Loucy (cell line): ENCODE measurements at regions not wholly inside any gene's neighbourhood (a gene's known extent, or its start where the extent isn't known, plus 50 kb on each side); places are given as distances from the start of the nearest gene placed in this dataset.

Source experiments
- H2AFZ ChIP-seq: fragments of 200-600 bp; sonication (generic); 2 replicates; pipeline ENCODE4 v1.6.0; 2016; ENCODE audit warnings: antibody characterized with exemption, mild to moderate bottlenecking, low read length, moderate library complexity
- H3F3A ChIP-seq: fragments of 200-600 bp; 2 replicates; pipeline ENCODE4 v1.6.0; 2016; ENCODE audit warnings: antibody characterized with exemption, low read depth, mild to moderate bottlenecking
- H3K27me3 ChIP-seq: fragments of 200-600 bp; sonication (generic); 2 replicates; pipeline ENCODE4 v1.6.1; 2014; ENCODE audit warnings: low read length, mild to moderate bottlenecking; ENCODE audit not compliant: insufficient read depth, poor library complexity, severe bottlenecking
- H3K36me3 ChIP-seq: fragments of 200-600 bp; sonication (generic); 2 replicates; pipeline ENCODE4 v1.6.1; 2016; ENCODE audit warnings: low read length; ENCODE audit not compliant: insufficient read depth
- H3K4me1 ChIP-seq: fragments of 200-600 bp; sonication (generic); 2 replicates; pipeline ENCODE4 v1.5.1; 2014; ENCODE audit warnings: low read length, mild to moderate bottlenecking; ENCODE audit not compliant: insufficient read depth, poor library complexity, severe bottlenecking
- H3K4me2 ChIP-seq: fragments of 200-600 bp; sonication (generic); 2 replicates; pipeline ENCODE4 v1.6.0; 2014; ENCODE audit warnings: antibody characterized with exemption, low read length, low read depth, mild to moderate bottlenecking; ENCODE audit not compliant: poor library complexity, severe bottlenecking
- H3K4me3 ChIP-seq: fragments of 200-600 bp; sonication (generic); 2 replicates; pipeline ENCODE4 v1.5.1; 2014; ENCODE audit warnings: low read length, mild to moderate bottlenecking, mixed read lengths; ENCODE audit not compliant: poor library complexity, severe bottlenecking
- H3K79me2 ChIP-seq: fragments of 200-600 bp; sonication (generic); 2 replicates; pipeline ENCODE4 v1.6.1; 2014; ENCODE audit warnings: low read length; ENCODE audit not compliant: insufficient read depth
- H3K9ac ChIP-seq: fragments of 200-600 bp; sonication (generic); 2 replicates; pipeline ENCODE4 v1.6.0; 2014; ENCODE audit warnings: mild to moderate bottlenecking, low read depth, low read length, moderate library complexity; ENCODE audit not compliant: poor library complexity, severe bottlenecking
- H3K9me2 ChIP-seq: fragments of 200-600 bp; sonication (generic); replicated peaks from 2 replicates; pipeline ENCODE4 v1.6.1; 2016; ENCODE audit warnings: low read depth, low read length, mixed read lengths
- H3K9me3 ChIP-seq: fragments of 200-600 bp; sonication (generic); 2 replicates; pipeline ENCODE4 v1.6.1; 2014; ENCODE audit warnings: mild to moderate bottlenecking, antibody characterized with exemption, low read length, low read depth; ENCODE audit not compliant: insufficient read depth
- H4K20me1 ChIP-seq: fragments of 200-600 bp; sonication (generic); 2 replicates; pipeline ENCODE4 v1.6.0; 2014; ENCODE audit warnings: antibody characterized with exemption, low read length, mild to moderate bottlenecking; ENCODE audit not compliant: insufficient read depth, poor library complexity, severe bottlenecking
- EZH2phosphoT487 ChIP-seq: fragments of 200-600 bp; IDR thresholded peaks from 2 replicates; pipeline ENCODE4 v1.6.1; 2018; ENCODE audit warnings: antibody characterized with exemption, mild to moderate bottlenecking, moderate library complexity, borderline replicate concordance
- TF ChIP-seq, protein P1 (sequence below): fragments of 200-600 bp; sonication (generic); conservative IDR thresholded peaks from 2 replicates; pipeline ENCODE4 v1.5.1; 2014; ENCODE audit warnings: mild to moderate bottlenecking, antibody characterized with exemption, low read length

DNA sequence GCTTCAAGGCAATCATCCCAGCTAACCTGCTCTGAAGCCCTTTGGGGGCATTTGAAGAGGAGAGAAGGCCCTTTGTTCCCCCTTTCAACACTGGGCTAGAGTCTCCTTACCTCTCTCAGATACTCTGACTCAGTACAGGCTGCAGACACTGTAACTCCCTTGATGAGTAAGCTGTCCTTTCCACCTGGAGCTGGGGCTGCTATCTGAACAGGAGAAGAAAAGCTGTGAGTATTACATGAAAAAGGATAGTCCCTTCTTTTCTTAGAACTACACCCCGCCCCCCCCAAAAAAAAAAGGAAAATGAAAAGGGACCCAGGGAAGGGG is 186.6 kb upstream of the PLEKHG7 start:
- no peaks in the 10 kb centered on the region for H3K79me2 ChIP-seq
- H3K9me3 ChIP-seq = no peaks in the 10 kb centered on the region; the same call in 1 of the 2 replicates
- no peak overlapping the region for H2AFZ ChIP-seq
- H3K27me3 ChIP-seq = no peaks in the 10 kb centered on the region
- no peaks in the 10 kb centered on the region for H4K20me1 ChIP-seq
- TF ChIP-seq EZH2phosphoT487 = no peak
- TF ChIP-seq, protein P1, sequence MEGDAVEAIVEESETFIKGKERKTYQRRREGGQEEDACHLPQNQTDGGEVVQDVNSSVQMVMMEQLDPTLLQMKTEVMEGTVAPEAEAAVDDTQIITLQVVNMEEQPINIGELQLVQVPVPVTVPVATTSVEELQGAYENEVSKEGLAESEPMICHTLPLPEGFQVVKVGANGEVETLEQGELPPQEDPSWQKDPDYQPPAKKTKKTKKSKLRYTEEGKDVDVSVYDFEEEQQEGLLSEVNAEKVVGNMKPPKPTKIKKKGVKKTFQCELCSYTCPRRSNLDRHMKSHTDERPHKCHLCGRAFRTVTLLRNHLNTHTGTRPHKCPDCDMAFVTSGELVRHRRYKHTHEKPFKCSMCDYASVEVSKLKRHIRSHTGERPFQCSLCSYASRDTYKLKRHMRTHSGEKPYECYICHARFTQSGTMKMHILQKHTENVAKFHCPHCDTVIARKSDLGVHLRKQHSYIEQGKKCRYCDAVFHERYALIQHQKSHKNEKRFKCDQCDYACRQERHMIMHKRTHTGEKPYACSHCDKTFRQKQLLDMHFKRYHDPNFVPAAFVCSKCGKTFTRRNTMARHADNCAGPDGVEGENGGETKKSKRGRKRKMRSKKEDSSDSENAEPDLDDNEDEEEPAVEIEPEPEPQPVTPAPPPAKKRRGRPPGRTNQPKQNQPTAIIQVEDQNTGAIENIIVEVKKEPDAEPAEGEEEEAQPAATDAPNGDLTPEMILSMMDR = no peak
- H3K4me2 ChIP-seq = no peak overlapping the region
- no peak overlapping the region for H3K4me3 ChIP-seq
- no peak overlapping the region for H3K9ac ChIP-seq
- H3F3A ChIP-seq = no peaks in the 10 kb centered on the region
- no peaks in the 10 kb centered on the region for H3K9me2 ChIP-seq
- no peaks in the 10 kb centered on the region for H3K36me3 ChIP-seq
- no peaks in the 10 kb centered on the region for H3K4me1 ChIP-seq

DNA sequence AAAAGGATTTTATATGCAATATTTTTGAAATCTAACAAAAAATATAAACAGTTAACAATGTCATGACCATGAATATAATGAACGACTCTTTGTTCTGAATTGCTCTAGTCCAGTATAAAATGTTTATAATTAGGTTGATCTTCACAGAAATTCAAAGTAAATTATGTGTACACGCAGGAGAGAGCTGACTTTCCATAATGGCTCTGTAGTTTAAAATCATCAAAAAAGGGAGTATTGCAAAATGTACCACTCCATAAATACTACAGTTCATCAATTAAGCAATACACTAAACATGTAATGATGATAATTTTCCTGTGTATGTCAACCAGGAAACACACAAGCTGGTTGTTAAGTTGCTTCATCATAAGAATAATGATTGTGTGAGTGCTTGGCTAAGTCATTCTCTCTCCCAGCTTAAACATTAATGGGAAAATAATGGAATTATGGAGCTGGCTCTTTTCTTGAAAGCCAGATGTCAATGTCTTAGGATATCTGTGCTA is 189.5 kb upstream of the PLEKHG7 start:
- Histone ChIP-seq H3K4me1 (no peaks in the 10 kb centered on the region), H3K4me3 (no peak overlapping the region), H3K79me2 (no peaks in the 10 kb centered on the region), H3K27me3 (no peaks in the 10 kb centered on the region), H3K4me2 (no peak overlapping the region), H3K9me3 (no peaks in the 10 kb centered on the region; the same call in 1 of the 2 replicates), H4K20me1 (no peaks in the 10 kb centered on the region), H3K36me3 (no peaks in the 10 kb centered on the region), H3K9ac (no peak overlapping the region), H3K9me2 (no peaks in the 10 kb centered on the region), H3F3A (no peaks in the 10 kb centered on the region), H2AFZ (no peak overlapping the region)
- TF ChIP-seq EZH2phosphoT487 = no peak
- TF ChIP-seq, protein P1 = no peak

DNA sequence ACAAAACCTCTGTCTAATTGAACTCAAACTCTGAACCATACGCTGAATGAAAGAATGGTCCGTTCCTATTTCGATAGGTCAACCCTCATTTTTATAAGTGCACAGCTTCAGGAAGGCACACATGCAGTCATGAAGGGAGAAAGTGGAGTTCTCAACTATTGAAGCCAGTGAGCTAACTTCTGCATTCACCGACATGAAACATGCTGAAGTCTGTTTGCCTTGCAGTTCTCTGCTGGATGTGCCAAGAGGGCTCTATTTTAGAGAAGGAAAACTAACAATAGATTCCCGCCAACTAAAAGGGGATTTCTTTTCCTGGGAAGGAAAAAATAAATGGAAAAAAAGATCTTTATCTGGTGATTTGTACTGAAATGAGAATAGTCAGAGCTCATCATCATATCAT is 191.0 kb upstream of the PLEKHG7 start:
- TF ChIP-seq EZH2phosphoT487 = no peak
- TF ChIP-seq, protein P1 = no peak
- no peak overlapping the region for H3K4me3 ChIP-seq
- H3K36me3 ChIP-seq = no peaks in the 10 kb centered on the region
- H3K27me3 ChIP-seq = no peaks in the 10 kb centered on the region
- no peaks in the 10 kb centered on the region for H3K9me2 ChIP-seq
- H2AFZ ChIP-seq = no peak overlapping the region
- no peak overlapping the region for H3K4me2 ChIP-seq
- H3K9me3 ChIP-seq = no peaks in the 10 kb centered on the region; the same call in 1 of the 2 replicates
- no peaks in the 10 kb centered on the region for H4K20me1 ChIP-seq
- no peaks in the 10 kb centered on the region for H3F3A ChIP-seq
- no peaks in the 10 kb centered on the region for H3K79me2 ChIP-seq
- no peak overlapping the region for H3K9ac ChIP-seq
- H3K4me1 ChIP-seq = no peaks in the 10 kb centered on the region
